ENCODE measurements at regions not wholly inside any gene's neighbourhood (a gene's known extent, or its start where the extent isn't known, plus 50 kb on each side); places are given as distances from the start of the nearest gene placed in this dataset.

GRCh38 chr4:123248085-123248659 is 148.4 kb upstream of the SPRY1 start:
- CTCF ChIA-PET: interaction anchor here (0.9 kb wide), 1 partner anchor 26 kb away, joined by 3 read pairs; no protein-coding TSS in a partner anchor

GRCh38 chr4:123249821-123250220 is 146.8 kb upstream of the SPRY1 start:
- no peak overlapping the region for H2AFZ ChIP-seq (ENCODE audit: low read depth)
- ChIA-PET POLR2A (no interaction called here), CTCF (interaction anchor here (1.2 kb wide), 1 partner anchor 147 kb away, joined by 3 read pairs; no protein-coding TSS in a partner anchor)
- no peak overlapping the region for H3K4me3 ChIP-seq (ENCODE audit: low read depth in 2 of 2, low read length in 1 of 2)
- no peaks in the 10 kb centered on the region for H3K9me2 ChIP-seq
- no peak overlapping the region for H3K4me2 ChIP-seq
- no peaks in the 10 kb centered on the region for H3K36me3 ChIP-seq (replicated peaks in 1 of 2; ENCODE audit: control insufficient read depth in 1 of 2, insufficient read depth in 2 of 2, low read length in 1 of 2)
- WGBS (ENCODE audit: low lambda C conversion rate): 86% methylated on average over 1 of the region's 1 CpG
- TF ChIP-seq TEAD4 (IDR thresholded peaks at IDR 0.05; ENCODE audit: borderline replicate concordance, insufficient read depth) (no peak), GATA2 (CRISPR knock-in tag; IDR thresholded peaks at IDR 0.05) (no peak), NRF1 (IDR thresholded peaks at IDR 0.05; ENCODE audit: low read depth, low read length) (no peak), EP300 (IDR thresholded peaks at IDR 0.05; ENCODE audit: borderline replicate concordance in 1 of 2, low read depth in 1 of 2, low read length in 1 of 2) (no peak), PBX3 (IDR thresholded peaks at IDR 0.05) (no peak), RFX5 (IDR thresholded peaks at IDR 0.05; ENCODE audit: low read length) (no peak), CTCF (IDR thresholded peaks at IDR 0.05) (no peak)
- peaks cover 14% of the 10 kb centered on the region for H3F3A ChIP-seq (replicated peaks; ENCODE audit: insufficient read depth)
- H4K20me1 ChIP-seq (ENCODE audit: insufficient read depth): no peaks in the 10 kb centered on the region
- peaks cover 22 to 26% of the 10 kb centered on the region in 2 experiments; a peak in 3 of 4 replicates for H3K4me1 ChIP-seq (ENCODE audit: control insufficient read depth in 1 of 2, insufficient read depth in 2 of 2, low read depth in 1 of 2, low read length in 1 of 2)
- H3K9me3 ChIP-seq: no peaks in the 10 kb centered on the region
- H3K27ac ChIP-seq (ENCODE audit: low read depth in 2 of 2, low read length in 1 of 2): no peak overlapping the region; a peak in 1 of 4 replicates
- 0 out of 2 replicates have a peak, but pooled peaks cover 6% of the 10 kb centered on the region for H3K79me2 ChIP-seq (ENCODE audit: insufficient read depth)
- H3K27me3 ChIP-seq (ENCODE audit: insufficient read depth): no peaks in the 10 kb centered on the region
- H3K9ac ChIP-seq: no peak overlapping the region
- no peak for DNase-seq

More at GRCh38 chr4:123248085-123248659, 148.4 kb upstream of the SPRY1 start:
- WGBS (ENCODE audit: low lambda C conversion rate): 20% methylated on average over 1 of the region's 1 CpG
- Histone ChIP-seq H3K27me3 (ENCODE audit: insufficient read depth) (no peaks in the 10 kb centered on the region), H3K79me2 (ENCODE audit: insufficient read depth) (0 out of 2 replicates have a peak, but pooled peaks cover 6% of the 10 kb centered on the region), H3F3A (replicated peaks; ENCODE audit: insufficient read depth) (peaks cover 14% of the 10 kb centered on the region), H3K9me2 (no peaks in the 10 kb centered on the region), H4K20me1 (ENCODE audit: insufficient read depth) (no peaks in the 10 kb centered on the region), H3K27ac (ENCODE audit: low read depth in 2 of 2, low read length in 1 of 2) (peak overlapping the region in 1 of 2 experiments; percentile 67; a peak in 1 of 4 replicates), H2AFZ (ENCODE audit: low read depth) (no peak overlapping the region), H3K4me2 (no peak overlapping the region), H3K9ac (no peak overlapping the region), H3K36me3 (replicated peaks in 1 of 2; ENCODE audit: control insufficient read depth in 1 of 2, insufficient read depth in 2 of 2, low read length in 1 of 2) (no peaks in the 10 kb centered on the region), H3K4me1 (ENCODE audit: control insufficient read depth in 1 of 2, insufficient read depth in 2 of 2, low read depth in 1 of 2, low read length in 1 of 2) (peaks cover 22 to 26% of the 10 kb centered on the region in 2 experiments; a peak in 3 of 4 replicates), H3K4me3 (ENCODE audit: low read depth in 2 of 2, low read length in 1 of 2) (no peak overlapping the region), H3K9me3 (no peaks in the 10 kb centered on the region)
- POLR2A ChIA-PET: interaction anchor here (0.5 kb wide), 1 partner anchor 1024 kb away, joined by 3 read pairs; no protein-coding TSS in a partner anchor
- TF ChIP-seq GATA2 (CRISPR knock-in tag; IDR thresholded peaks at IDR 0.05) (no peak), RCOR1 (IDR thresholded peaks at IDR 0.05; ENCODE audit: low read length) (0 out of 2 replicates have a peak, but pooled peaks have one; percentile 15)
- DNase-seq: peak; percentile 7

Measured in SK-N-SH (cell line).